ENCODE measurements at regions not wholly inside any gene's neighbourhood (a gene's known extent, or its start where the extent isn't known, plus 50 kb on each side); places are given as distances from the start of the nearest gene placed in this dataset.

- DNase-seq (ENCODE audit: low read depth in 1 of 2, low spot score in 1 of 2), result no peak
- H3K4me2 ChIP-seq, result no peak overlapping the region
These were observed 99.7 kb upstream of the RXFP2 start for GRCh38 chr13:31639443-31640163.

GRCh38 chr13:31649766-31650165 is 89.6 kb upstream of the RXFP2 start:
- ChIA-PET POLR2A (no interaction called here), CTCF (no interaction called here)
- Histone ChIP-seq H3K4me1 (no peaks in the 10 kb centered on the region), H3K4me3 (no peak overlapping the region), H3K27ac (no peak overlapping the region), H3K4me2 (no peak overlapping the region), H3K9me3 (no peaks in the 10 kb centered on the region)
- no peak for ATAC-seq
- TF ChIP-seq ZSCAN20 (CRISPR knock-in tag; IDR thresholded peaks at IDR 0.05), result no peak
- TF ChIP-seq RFX5 (IDR thresholded peaks at IDR 0.05), result no peak
- no peak for TF ChIP-seq FOXS1 (CRISPR knock-in tag; IDR thresholded peaks at IDR 0.05)
- no peak for TF ChIP-seq CEBPB (IDR thresholded peaks at IDR 0.05)
- no peak for TF ChIP-seq CTCF (IDR thresholded peaks at IDR 0.05)
- TF ChIP-seq CBX2 (IDR thresholded peaks at IDR 0.05; ENCODE audit: borderline replicate concordance, low read depth), result no peak
- no peak for TF ChIP-seq FOSL2 (IDR thresholded peaks at IDR 0.05)
- no peak for TF ChIP-seq FOSL2 (CRISPR knock-in tag; IDR thresholded peaks at IDR 0.05)
- no peak for TF ChIP-seq BCL3 (IDR thresholded peaks at IDR 0.05)
- TF ChIP-seq EP300 (IDR thresholded peaks at IDR 0.05), result no peak
- no peak for TF ChIP-seq MAX (IDR thresholded peaks at IDR 0.05)
- no peak for TF ChIP-seq RARB (CRISPR knock-in tag; IDR thresholded peaks at IDR 0.05)
- no peak for TF ChIP-seq RCOR1 (IDR thresholded peaks at IDR 0.05; ENCODE audit: low read depth, low read length)
- no peak for TF ChIP-seq HEYL (CRISPR knock-in tag; IDR thresholded peaks at IDR 0.05)
- TF ChIP-seq CBX8 (IDR thresholded peaks at IDR 0.05), result no peak
- TF ChIP-seq JUNB (IDR thresholded peaks at IDR 0.05), result no peak
- TF ChIP-seq EHF (CRISPR knock-in tag; IDR thresholded peaks at IDR 0.05), result no peak
- FAIRE-seq, result no peak
- 53% methylated on average over 4 of the region's 4 CpGs for WGBS (ENCODE audit: missing lambda C conversion rate)
- no peak for DNase-seq (ENCODE audit: low read depth in 1 of 2, low spot score in 1 of 2)

More at GRCh38 chr13:31639443-31640163, 99.7 kb upstream of the RXFP2 start:
- ChIA-PET CTCF (interaction anchor here (0.8 kb wide), 1 partner anchor 9 kb away, joined by 4 read pairs; no protein-coding TSS in a partner anchor), POLR2A (no interaction called here)
- H3K27ac ChIP-seq, result no peak overlapping the region
- H3K4me3 ChIP-seq, result no peak overlapping the region
- TF ChIP-seq MAX (IDR thresholded peaks at IDR 0.05) (no peak), JUN (IDR thresholded peaks at IDR 0.05) (no peak), PBX3 (IDR thresholded peaks at IDR 0.05) (no peak), NR3C1 (IDR thresholded peaks at IDR 0.05) (no peak), EHF (CRISPR knock-in tag; IDR thresholded peaks at IDR 0.05) (no peak), HOXB13 (CRISPR knock-in tag; IDR thresholded peaks at IDR 0.05; ENCODE audit: low read depth) (no peak), POLR2A (IDR thresholded peaks at IDR 0.05; ENCODE audit: low read length) (no peak), ZNF302 (CRISPR knock-in tag; IDR thresholded peaks at IDR 0.05) (no peak), JUNB (IDR thresholded peaks at IDR 0.05) (no peak), KDM1A (IDR thresholded peaks at IDR 0.05; ENCODE audit: low read depth) (no peak), POLR2AphosphoS2 (conservative IDR thresholded peaks at IDR 0.05; ENCODE audit: low read length) (no peak), TFCP2L1 (CRISPR knock-in tag; IDR thresholded peaks at IDR 0.05) (no peak), ESRRA (IDR thresholded peaks at IDR 0.05; ENCODE audit: borderline replicate concordance, low read length) (no peak), ATOH8 (CRISPR knock-in tag; IDR thresholded peaks at IDR 0.05; ENCODE audit: low read depth) (no peak)
- FAIRE-seq (no peak), ATAC-seq (no peak)
- no peaks in the 10 kb centered on the region for H3K4me1 ChIP-seq
- H3K9me3 ChIP-seq, result no peaks in the 10 kb centered on the region
- 20% methylated on average over 5 of the region's 5 CpGs for WGBS (ENCODE audit: missing lambda C conversion rate)

Measured in A549 (cell line).